ENCODE measurements at regions not wholly inside any gene's neighbourhood (a gene's known extent, or its start where the extent isn't known, plus 50 kb on each side); places are given as distances from the start of the nearest gene placed in this dataset.

DNA sequence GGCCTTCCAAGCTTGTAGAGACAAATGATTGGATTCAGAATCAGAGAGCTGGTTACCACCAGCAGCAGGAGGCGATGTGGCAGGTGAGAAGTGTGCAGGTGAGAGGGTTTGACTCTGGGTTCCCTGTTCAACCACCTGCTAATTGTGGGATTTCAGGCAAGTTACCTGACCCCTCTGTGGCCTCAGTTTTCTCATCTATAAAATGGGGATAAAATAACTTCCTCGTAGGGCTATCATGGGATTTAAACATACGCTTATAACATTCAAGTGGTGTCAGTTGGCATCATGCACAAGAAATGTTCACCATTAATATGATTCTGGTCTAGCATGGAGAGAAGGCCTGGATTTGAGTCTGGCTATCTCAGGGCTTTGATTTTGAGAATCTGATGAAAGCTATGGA, 143.8 kb upstream of the MYL2 start:
- Mint-ChIP-seq H3K9me3 (no peaks in the 10 kb centered on the region), H3K27me3 (no peaks in the 10 kb centered on the region), H3K4me3 (no peak overlapping the region), H3K27ac (no peak overlapping the region), H3K4me1 (peaks cover 8% of the 10 kb centered on the region), H3K36me3 (no peaks in the 10 kb centered on the region)
- DNase-seq, result no peak

DNA sequence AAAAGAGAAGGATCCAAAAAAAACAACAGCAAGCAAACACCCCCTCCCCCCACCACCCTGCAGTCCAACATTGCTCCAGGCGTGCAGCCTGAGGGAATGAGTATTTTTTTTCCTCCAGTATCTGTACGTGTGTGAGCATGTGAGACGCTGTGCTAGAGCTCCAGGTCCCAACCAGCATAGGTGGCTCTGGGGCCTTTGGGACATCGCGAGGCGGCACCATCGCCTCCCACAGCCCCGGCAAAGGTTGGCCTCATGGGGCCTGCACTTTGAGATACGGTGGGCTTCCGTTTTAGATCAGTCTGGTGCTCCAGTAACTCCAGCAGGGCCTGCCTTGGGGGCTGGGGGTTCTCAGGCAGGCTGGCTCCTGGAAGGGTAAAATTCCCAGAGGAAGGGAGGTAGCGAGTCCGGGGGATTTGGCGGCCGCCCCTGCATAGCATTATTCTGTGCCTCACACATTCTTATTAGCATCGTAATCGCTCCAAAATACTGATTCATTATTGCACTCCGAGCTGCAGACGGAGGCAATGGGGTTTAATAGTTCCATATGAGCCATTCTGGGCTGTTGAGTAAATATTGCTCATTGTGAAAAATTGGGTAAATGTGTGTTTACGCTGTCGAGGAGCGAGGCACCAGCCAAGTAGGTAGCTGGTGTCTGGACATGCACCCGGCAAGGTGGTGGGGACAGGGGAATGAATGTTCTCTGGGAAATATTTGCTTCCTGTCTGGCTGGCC, 143.1 kb upstream of the MYL2 start:
- Mint-ChIP-seq H3K9me3 (no peaks in the 10 kb centered on the region), H3K4me1 (peaks cover 8% of the 10 kb centered on the region), H3K27me3 (no peaks in the 10 kb centered on the region), H3K36me3 (no peaks in the 10 kb centered on the region), H3K4me3 (no peak overlapping the region), H3K27ac (no peak overlapping the region)
- no peak for DNase-seq

DNA sequence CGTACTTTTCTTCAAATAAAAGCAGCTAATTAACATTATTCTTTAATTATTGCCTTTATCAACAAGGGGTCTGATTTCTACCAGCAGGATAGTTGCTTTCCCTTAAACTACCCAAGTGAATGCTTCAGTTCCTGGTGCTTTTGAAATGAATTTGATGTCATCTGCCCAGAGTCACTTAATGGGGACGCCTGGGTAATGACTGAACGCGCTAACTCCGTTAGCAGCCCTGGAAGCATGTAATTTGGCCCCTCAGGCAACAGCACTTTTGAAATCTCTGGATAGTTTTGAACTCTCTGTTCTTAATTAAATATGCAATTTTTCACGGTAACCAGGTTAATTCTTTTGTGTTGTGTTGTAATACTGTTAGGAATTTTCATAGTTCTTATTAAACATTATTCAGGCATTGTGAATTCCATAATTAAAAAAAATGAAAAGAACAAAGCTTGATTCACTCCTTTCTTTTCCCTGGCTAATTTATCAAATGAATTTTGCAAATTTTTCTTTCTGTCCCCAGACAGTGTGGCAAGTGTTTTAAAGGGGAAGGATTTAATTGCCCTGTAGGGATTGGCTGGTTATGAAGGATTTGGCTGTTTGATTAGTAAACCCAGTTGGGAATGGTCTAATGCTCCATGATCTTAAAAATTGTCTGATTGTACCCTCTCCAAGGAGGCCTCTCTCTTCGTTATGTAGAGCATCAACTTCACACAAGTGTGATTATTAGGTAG, 137.5 kb upstream of the MYL2 start:
- DNase-seq, result no peak
- H3K36me3 Mint-ChIP-seq, result peaks cover 13% of the 10 kb centered on the region
- peak overlapping the region; percentile 95 for H3K27ac Mint-ChIP-seq
- H3K27me3 Mint-ChIP-seq, result no peaks in the 10 kb centered on the region
- H3K4me1 Mint-ChIP-seq, result peaks cover 21% of the 10 kb centered on the region
- peak overlapping the region; percentile 2 for H3K4me3 Mint-ChIP-seq
- H3K9me3 Mint-ChIP-seq, result peaks cover 13% of the 10 kb centered on the region

DNA sequence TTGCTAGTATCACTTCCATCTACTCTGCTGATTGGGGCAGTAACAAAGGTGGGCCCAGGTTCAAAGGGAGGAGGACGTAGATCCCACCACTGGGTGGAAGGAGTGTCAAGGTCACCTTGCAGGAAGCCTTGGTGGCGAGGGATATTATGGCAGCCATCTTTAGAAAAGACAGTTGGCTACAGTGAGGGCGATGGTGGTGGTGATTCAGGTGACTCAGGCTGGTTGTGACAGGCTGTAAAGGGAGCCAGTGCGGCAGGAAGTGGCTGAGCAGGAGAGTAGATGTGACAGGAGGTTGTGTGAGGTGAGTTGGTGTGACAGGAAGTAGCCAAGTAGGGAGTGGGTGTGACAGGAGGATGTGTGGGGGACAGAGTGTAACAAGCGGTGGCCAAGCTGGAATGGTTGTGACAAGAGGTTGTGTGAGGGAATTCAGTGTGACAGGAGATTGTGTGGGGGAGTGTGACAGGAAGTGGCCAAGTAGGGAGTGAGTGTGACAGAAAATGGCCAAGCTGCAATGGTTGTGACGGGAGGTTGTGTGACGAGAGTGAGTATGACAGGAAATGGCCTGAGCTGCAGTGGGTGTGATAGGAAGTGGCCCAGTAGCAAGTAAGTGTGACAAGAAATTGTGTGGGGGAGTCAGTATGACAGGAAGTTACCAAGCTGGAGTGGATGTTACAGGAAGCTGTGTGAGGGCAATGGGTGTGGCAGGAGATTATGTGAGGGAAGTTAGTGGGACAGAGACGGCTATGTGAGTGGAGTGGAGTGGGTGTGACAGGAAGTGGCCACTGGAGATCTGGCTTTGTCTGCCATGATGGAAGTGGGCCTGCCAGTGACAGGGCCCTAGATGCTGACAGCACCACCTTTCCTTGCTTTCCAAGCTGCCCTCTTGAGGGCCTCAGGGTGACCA, 136.5 kb upstream of the MYL2 start:
- Mint-ChIP-seq H3K27ac (peak overlapping the region; percentile 95), H3K4me1 (peaks cover 21% of the 10 kb centered on the region), H3K9me3 (peaks cover 13% of the 10 kb centered on the region), H3K4me3 (peak overlapping the region; percentile 2), H3K36me3 (peaks cover 13% of the 10 kb centered on the region), H3K27me3 (no peaks in the 10 kb centered on the region)
- DNase-seq, result peak; percentile 68

DNA sequence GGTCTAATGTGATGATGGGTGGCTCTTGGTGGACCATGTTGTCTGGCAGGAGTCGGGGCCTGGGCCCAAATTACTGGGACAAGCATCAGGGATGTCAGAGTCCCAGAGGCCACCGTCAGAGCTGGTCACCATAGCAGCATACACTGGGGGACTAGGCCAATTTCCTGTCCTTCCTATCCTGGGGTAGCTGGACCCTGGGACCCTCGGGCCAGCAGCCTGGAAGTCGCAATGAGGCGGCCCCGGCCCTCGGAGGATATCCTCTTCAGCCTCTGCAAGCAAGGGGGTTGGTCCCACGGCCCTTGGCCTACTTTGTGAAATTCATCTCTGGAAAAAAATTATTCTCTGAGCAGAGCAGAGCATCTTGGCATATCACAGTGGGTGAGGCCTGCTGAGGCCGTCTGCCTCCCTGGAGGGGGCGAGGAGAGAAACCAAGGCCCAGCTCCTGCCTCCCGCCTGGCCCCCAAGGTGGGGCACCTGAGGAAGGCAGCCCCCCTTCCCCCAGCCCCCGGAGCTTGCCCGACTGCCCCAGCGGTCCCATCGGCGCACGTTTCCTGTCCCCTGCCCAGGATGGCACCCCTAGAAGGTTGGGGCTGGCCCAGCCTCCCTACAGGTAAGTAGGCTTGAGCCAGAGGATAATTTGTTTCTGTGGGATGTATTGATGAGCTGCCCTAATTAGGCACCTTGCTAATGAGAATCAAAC, 135.0 kb upstream of the MYL2 start:
- no peak for DNase-seq
- peaks cover 13% of the 10 kb centered on the region for H3K36me3 Mint-ChIP-seq
- H3K4me3 Mint-ChIP-seq, result no peak overlapping the region
- H3K9me3 Mint-ChIP-seq, result peaks cover 13% of the 10 kb centered on the region
- peaks cover 21% of the 10 kb centered on the region for H3K4me1 Mint-ChIP-seq
- H3K27me3 Mint-ChIP-seq, result no peaks in the 10 kb centered on the region
- H3K27ac Mint-ChIP-seq, result peak overlapping the region; percentile 95

DNA sequence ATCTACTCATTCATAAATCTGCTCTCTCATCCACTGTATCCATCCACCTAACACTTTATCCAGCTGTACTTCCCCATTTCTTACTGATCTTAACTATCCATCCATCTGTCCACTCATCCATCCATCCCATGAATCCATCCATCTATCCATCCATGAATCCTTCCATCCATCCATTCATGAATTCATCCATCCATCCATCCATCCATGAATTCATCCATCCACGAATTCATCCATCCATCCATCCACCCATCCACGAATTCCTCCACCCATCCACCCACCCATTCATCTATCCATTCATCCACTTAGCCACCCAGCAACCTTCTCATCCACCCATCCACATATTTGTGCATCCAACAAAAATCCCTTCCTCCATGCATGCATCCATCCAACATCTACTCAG, 128.6 kb upstream of the MYL2 start:
- DNase-seq, result no peak
- Mint-ChIP-seq H3K9me3 (no peaks in the 10 kb centered on the region), H3K36me3 (no peaks in the 10 kb centered on the region), H3K4me1 (no peaks in the 10 kb centered on the region), H3K27ac (no peak overlapping the region), H3K27me3 (no peaks in the 10 kb centered on the region), H3K4me3 (no peak overlapping the region)

DNA sequence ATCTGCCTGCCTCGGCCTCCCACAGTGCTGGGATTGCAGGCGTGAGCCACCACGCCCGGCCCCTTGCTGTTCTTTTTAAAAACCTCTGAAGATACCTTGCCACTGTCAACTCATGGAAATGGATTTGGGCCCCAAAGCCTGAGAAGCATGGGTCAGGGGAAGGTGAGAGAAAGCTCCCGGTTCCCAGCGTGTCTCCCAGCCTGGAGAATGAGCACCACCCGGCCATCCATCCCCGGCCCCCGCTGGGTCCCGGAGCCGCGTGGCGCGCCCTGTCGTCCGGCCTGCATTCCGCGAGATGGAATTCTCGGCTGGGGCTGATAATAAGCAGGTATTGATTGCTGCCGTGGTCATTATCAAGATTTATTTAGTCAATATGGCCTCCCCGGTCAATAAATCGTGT, 126.5 kb upstream of the MYL2 start:
- H3K36me3 Mint-ChIP-seq, result no peaks in the 10 kb centered on the region
- no peaks in the 10 kb centered on the region for H3K27me3 Mint-ChIP-seq
- no peak for DNase-seq
- no peak overlapping the region for H3K4me3 Mint-ChIP-seq
- no peaks in the 10 kb centered on the region for H3K9me3 Mint-ChIP-seq
- no peaks in the 10 kb centered on the region for H3K4me1 Mint-ChIP-seq
- H3K27ac Mint-ChIP-seq, result no peak overlapping the region

DNA sequence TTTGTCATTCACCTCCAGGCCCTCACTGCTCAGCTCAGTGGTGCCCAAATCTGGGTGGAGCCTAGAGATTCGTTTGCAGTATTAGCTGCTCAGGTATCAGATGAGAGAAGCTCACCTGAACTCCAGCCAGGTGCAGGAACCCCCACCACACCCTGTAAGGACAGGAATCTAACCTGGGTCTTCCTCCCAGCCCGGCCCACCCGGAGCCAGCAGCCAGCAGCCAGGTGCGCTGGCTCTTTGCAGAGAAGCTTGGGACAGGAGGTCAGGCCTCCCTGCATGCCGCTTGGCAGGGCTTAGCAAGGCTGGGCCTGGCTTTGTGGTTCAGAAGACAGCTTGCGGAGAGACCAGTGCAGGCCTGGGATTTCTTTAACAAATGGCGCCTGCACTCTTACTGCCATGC, 125.6 kb upstream of the MYL2 start:
- no peaks in the 10 kb centered on the region for H3K4me1 Mint-ChIP-seq
- H3K36me3 Mint-ChIP-seq, result no peaks in the 10 kb centered on the region
- H3K9me3 Mint-ChIP-seq, result no peaks in the 10 kb centered on the region
- H3K4me3 Mint-ChIP-seq, result no peak overlapping the region
- no peak for DNase-seq
- no peaks in the 10 kb centered on the region for H3K27me3 Mint-ChIP-seq
- H3K27ac Mint-ChIP-seq, result no peak overlapping the region

DNA sequence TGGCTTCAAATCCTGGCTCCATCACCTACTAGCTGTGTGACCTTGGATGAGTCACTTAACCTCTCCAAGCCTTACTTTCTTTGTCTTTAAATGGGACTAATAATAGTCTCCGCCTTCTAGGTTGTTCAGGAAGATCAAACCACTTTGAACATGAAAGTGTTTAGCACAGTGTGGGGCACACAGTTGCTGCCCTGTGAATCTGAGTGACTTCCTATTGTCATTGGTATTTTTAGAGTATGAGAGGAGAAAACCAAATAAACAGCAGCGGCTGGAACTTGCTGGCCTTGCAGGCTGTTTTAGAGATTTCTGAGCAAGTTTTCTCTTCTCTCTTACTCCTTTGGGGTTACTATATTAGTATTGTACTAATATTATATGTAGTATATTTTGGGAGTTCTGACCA, 120.7 kb upstream of the MYL2 start:
- no peak overlapping the region for H3K27ac Mint-ChIP-seq
- no peak for DNase-seq
- no peaks in the 10 kb centered on the region for H3K9me3 Mint-ChIP-seq
- H3K36me3 Mint-ChIP-seq, result no peaks in the 10 kb centered on the region
- H3K4me3 Mint-ChIP-seq, result no peak overlapping the region
- peaks cover under 1% of the 10 kb centered on the region for H3K4me1 Mint-ChIP-seq
- H3K27me3 Mint-ChIP-seq, result peaks cover 34% of the 10 kb centered on the region

DNA sequence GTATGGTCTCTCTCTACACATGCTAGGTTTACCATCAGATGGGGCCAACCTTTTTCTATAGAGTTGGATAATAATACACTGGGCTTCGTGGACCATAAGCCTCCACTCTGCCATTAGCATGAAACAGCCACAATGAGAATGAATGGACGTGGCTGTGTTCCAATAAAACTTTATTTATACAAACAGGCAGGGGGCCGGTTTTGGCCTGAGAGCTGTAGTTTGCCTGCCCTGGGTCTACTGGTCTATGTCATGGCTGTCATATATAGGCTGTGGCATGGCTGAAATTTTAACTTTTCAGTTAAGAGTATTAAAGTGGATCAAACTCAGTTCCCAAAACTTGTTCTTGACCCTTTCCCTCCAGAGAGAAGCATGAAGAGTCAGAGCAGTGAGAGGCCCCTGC, 120.3 kb upstream of the MYL2 start:
- no peak for DNase-seq
- Mint-ChIP-seq H3K4me3 (no peak overlapping the region), H3K9me3 (no peaks in the 10 kb centered on the region), H3K4me1 (peaks cover 5% of the 10 kb centered on the region), H3K27ac (no peak overlapping the region), H3K27me3 (peaks cover 38% of the 10 kb centered on the region), H3K36me3 (no peaks in the 10 kb centered on the region)

DNA sequence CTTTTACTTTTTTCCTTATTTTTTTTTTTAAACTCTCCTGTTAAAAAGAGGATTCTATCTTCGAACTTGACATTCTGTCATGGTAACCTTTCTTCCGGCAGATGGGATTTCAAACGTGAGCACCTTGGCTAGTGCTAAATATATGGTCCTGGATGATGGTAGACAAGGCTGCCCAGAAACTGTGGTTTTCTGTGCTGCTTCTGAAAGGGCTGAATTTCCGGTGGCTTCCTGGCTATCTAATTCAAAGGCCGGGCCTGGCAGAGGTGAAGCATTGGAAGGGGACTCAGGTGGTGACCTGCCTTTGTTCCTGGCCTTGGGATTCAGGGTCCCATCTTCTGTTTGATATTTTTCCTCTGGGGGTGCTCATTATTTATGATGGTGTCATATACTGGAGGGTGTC, 118.6 kb upstream of the MYL2 start:
- no peak overlapping the region for H3K4me3 Mint-ChIP-seq
- no peak for DNase-seq
- H3K36me3 Mint-ChIP-seq, result no peaks in the 10 kb centered on the region
- H3K4me1 Mint-ChIP-seq, result peaks cover 10% of the 10 kb centered on the region
- H3K27me3 Mint-ChIP-seq, result peaks cover 48% of the 10 kb centered on the region
- no peak overlapping the region for H3K27ac Mint-ChIP-seq
- no peaks in the 10 kb centered on the region for H3K9me3 Mint-ChIP-seq

DNA sequence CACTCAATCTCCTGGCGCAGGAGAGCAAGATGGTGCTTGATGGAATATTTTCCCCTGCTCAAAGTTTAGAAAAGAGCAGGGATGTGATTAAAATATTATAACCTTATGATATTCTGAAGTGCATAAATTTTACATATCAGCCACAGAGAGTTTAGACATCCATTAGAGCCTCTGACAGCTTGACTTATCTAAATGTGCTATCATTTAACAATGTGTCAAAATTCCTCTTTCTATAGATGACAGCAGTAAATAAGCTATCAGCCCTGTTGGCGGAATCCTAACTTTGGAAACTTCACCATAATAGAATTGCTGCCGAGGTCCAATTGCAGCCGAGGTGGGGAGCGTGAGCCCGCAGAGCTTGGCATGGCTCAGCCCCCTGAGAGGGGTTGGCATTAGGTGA, 117.7 kb upstream of the MYL2 start:
- DNase-seq, result no peak
- H3K4me1 Mint-ChIP-seq, result peaks cover 10% of the 10 kb centered on the region
- H3K27me3 Mint-ChIP-seq, result peaks cover 53% of the 10 kb centered on the region
- no peaks in the 10 kb centered on the region for H3K36me3 Mint-ChIP-seq
- H3K27ac Mint-ChIP-seq, result no peak overlapping the region
- no peak overlapping the region for H3K4me3 Mint-ChIP-seq
- no peaks in the 10 kb centered on the region for H3K9me3 Mint-ChIP-seq

DNA sequence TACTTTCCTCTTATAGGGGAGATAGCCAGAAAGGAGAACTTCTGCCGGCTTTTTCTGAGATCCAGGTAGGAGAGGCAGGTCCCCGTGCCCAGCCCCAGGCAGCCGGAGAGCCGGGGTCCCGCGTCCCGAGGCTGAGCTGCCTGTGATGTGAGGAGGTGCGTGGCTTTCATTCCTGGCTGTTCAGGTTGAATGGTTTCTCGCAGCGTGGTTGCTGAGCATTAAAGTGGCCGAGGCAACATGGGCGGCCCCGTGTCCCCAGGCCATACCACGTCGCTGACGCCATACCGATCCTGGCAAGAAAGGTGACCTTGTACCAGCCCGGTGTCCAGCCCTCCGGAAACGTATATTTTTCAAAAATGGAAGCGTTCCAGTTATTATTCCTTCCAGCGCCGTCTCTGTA, 116.7 kb upstream of the MYL2 start:
- Mint-ChIP-seq H3K9me3 (no peaks in the 10 kb centered on the region), H3K4me1 (peaks cover 12% of the 10 kb centered on the region), H3K27me3 (peaks cover 63% of the 10 kb centered on the region), H3K27ac (no peak overlapping the region), H3K36me3 (no peaks in the 10 kb centered on the region), H3K4me3 (peak overlapping the region; percentile 43)
- DNase-seq, result no peak

DNA sequence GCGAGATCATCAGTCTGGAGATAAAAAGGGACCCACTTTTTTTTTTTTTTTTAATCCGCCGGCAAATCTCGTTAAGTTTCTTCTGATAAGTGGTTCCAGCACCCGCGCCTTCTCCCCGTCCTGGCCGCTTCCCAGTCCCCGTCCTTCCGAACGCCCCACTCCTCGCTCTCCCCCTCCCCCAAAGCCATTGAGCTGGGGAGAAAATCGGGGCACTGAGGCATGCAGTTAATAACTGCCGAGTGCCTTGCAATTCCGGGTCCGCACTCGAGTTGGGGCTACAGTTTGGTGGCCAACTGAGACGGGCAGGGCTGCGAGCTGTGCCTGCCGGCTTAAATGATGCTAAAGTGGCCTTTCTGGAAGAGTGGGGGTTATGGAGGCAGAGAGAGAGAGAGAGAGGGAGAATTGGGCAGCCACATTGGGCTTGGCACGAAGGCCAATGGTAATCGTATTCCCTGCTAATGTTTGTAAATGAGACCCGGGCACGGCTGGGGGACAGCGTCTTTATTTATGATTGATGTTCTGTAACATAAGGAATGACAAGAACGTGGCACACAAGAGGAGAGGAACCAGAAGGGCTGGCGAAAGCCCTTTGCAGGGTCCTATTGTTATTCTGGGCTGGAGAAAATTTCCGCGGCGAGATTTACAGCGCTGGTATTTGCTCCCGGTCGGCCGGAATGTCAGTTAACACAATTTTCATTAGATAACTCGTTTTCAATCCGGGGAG, 115.4 kb upstream of the MYL2 start:
- no peak for DNase-seq
- peaks cover 76% of the 10 kb centered on the region for H3K27me3 Mint-ChIP-seq
- no peaks in the 10 kb centered on the region for H3K36me3 Mint-ChIP-seq
- H3K9me3 Mint-ChIP-seq, result no peaks in the 10 kb centered on the region
- peak overlapping the region; percentile 66 for H3K4me3 Mint-ChIP-seq
- peaks cover 12% of the 10 kb centered on the region for H3K4me1 Mint-ChIP-seq
- no peak overlapping the region for H3K27ac Mint-ChIP-seq

Measured in activated naive CD8-positive, alpha-beta T cell treated with anti-CD3 and anti-CD28 coated beads for 36 hours (primary cell).